GM19468 (cell line): ENCODE measurements at regions not wholly inside any gene's neighbourhood (a gene's known extent, or its start where the extent isn't known, plus 50 kb on each side); places are given as distances from the start of the nearest gene placed in this dataset.
"Not testable (repeated sequence)": the region's sequence is repeated elsewhere in the genome, so short reads cannot be mapped to it uniquely, and the experiment has no call there.

ENCODE experiments used
- ATAC-seq: cut with Tn5 transposase; IDR thresholded peaks from one replicate; pipeline ENCODE4 v1.9.1; 2021; ENCODE audit warnings: mild to moderate bottlenecking, moderate library complexity, moderate number of reproducible peaks; ENCODE audit not compliant: unreplicated experiment; ENCODE audit errors: extremely low read depth

DNA sequence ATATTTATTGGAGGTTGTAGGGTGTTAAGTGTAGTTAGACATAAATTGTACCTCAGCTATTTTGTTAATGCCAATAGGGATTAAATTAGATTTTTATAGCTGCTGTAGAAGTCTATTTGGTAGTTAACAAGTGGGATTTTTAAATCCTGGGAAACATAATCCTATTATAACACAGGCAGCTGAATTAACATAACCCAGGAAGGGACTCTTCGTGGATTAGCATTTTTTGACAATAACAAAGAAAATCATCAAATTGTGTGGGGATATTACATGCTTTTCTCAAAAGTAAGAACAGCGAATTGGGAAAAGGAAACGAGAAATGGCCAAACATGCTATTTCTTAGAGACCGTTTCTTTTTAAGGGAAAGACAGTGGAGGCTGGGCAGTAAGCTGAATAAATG, 172.8 kb downstream of the ZIC5 start:
- ATAC-seq = no peak

DNA sequence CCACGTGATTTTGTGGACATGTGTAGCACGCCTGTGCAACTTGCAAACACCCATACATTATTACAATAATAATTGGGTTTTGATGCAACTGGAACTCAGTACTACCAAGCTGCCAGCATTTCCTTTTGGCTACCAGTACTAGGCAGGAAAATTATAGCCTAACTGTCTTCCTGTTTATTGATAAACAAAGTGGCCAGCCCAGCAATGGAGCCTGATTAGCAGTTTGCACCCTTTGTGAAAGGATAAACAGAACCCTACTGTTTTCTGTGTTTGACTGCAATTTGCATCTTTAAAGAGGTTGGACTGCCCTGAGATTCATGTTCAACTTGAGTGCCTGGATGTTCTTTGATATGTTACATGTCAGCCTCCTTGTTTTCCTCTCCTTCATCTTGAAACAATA, 173.9 kb downstream of the ZIC5 start:
- no peak for ATAC-seq

DNA sequence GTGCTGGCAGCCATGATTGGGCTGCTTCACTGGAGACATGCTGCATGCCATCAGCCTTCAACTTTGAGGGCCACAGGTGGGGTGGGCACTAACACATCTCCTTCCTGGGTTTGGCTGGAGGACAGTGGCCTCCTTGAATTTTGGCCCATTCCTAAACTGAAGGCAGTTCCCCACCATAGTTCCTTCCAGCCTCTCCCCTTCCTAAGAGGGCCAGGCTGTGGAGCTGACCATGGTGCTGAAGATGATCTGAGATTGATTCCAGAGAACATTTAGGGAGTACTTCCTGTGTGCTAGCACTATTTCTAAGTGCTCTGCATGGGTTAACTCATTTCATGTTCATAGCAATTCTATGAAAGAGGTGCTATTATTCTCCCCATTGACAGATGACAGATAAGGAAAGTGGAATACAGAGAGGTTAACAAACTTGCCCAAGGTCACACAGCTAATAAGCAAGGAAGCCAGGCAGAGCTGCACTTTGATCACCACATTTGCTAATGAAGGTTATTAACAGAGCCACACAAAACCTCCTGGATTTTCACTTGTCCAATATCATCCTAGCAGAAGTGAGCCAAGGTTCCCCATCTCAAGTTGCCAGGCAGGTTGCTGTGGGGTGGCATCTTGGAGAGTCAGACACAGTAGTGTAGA, 175.3 kb downstream of the ZIC5 start:
- no peak for ATAC-seq

DNA sequence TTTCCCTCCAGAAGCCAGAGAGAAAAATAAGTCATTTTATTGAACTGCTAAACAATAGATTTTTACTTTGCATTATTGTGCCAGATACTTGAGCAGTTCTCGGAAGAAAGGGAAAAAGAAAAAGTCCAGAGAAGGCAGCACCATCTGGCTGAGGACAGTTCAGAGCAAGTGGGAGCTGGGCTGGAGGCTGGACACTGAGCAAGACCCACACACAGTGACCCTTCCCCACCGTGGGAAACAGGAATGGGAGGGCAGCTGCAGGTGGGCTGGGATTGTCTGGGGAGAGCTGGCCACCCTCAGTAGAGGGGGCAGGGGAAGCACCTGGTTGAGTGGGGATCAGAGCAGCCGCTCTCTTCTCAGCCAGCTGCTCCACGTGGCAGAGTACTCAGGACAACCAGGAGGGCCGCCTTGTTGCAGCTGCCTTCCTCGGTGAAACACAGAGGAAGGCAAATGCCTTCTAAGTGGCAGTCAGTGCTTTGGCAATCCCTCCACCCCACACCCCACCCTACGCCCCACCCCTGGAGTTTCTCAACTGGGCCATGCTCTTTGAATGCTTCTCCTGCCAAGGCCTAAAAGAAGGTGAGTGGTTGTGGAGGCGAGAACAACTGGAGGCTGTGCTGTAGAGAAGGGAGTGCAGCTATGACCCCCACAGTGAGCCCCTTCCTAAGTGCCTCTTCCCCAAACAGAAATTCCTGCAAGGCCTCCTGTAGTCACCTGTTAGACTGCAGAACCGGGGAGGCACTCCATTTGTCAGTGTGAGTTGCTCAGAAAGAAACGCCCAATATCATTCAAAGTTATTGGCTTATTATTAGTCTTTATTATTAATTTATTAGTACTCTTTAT, 179.3 kb downstream of the ZIC5 start:
- ATAC-seq = no peak

DNA sequence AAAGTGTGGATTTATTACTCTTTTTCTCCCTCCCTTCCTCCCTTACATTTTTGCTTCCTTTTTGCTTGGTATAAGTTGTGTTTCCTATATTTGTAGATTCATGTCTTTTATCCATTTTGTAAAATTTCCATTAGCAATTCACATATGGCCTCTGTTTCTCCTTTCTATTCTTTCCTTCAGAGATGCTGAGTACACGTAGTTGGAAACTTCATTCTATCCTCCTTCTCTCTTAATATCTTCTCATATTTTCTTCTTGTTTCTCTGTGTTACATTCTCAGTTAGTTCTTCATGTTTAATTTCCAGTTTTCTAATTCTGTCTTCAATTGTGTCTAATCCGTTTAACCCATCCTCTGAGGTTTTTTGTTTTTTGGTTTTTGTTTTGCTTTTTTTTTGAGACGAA, 188.9 kb downstream of the ZIC5 start:
- ATAC-seq = no peak

DNA sequence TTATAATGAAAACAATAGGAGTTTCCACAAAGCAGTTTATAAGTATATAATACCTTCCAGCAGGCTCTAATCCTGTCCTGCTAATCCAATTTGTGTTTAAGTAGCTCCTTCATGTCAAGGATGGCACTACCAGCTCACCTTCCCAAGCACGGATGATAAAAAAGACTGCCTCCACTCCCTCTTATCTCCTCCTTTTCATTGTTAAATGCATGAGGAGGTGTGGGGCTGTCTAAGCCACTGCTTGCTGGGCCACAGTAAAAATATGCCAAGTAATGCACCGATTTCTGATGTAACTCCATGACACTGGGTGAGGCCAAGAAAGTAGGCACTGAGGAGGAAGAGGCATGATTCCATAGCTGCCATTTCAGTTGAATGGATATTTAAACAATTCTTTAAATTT, 193.1 kb downstream of the ZIC5 start:
- no peak for ATAC-seq

DNA sequence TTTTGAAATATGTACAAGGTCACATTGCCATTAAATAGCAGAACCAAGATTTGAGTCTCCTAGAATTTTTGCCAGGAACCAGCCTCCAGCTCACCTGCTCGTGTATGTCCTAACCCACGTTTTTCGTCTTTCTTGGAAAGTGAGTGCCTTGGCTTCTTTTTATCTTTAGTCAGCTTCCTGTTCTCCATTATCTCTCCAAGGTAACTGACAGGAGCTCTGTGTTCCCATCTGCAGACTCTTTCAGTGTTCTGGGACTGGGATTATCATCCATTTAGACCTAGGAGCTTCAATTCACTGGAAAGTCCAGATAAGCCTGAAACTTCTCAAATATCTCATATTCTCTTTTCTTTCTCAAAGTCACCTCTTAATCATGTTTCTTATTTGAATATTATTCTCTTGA, 193.7 kb downstream of the ZIC5 start:
- no peak for ATAC-seq

DNA sequence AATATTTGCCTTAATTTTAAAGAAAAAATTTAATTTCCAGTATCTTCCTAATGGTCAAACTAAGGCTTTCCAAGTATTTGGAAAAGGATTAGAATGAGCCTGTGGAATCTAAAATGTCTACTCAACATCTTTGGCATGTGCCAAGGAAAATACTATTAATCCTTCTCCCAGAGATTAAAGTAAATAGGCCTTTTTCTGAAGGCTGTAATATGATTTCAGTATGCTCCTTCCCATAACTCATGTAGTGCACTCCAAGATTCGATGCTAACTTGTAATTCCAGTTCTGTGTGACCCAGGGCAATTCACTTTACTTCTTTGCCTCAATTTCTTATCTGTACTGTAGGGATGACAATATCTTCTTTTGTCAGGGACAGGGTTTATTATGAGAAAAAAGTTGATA, 196.9 kb downstream of the ZIC5 start:
- no peak for ATAC-seq

DNA sequence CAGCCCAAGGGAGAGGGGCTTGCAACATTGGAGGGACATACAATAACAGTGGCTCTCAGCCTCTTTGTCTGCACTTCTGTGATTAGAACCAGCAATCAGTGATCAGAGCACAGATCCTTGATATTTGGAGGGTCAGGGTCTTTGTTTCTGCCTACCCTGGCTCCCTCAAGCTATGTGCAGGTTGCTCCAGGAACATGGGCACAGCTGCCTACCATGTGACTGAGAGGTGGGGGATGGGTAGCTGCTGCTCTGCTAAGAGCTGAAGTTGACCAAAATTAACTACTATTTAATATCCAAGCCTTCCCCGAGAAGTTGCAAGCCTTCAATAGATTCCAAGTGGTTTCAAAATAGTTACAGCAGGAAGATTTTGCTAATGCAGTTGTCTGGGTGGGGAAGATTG, 202.6 kb downstream of the ZIC5 start:
- ATAC-seq = no peak

DNA sequence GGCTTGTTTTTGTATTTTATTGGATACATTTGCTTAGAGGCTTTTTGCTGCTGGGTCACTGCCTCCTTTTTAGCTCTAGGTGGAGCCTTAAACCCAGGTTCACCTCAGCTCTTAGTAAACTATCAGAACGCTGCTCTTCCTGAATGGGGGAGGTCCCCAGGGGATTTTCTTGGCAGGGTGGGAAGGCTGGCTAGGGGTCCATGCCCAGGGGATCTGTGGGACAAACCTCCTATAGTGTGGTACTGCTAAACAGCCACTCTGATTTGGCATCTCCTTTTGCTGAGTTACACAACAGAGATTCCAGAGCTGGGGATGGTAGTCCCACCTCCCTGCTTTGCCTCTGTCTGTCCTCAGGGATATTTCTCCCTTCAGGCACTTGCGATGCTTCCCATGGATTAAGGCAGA, 204.9 kb downstream of the ZIC5 start:
- ATAC-seq = no peak

DNA sequence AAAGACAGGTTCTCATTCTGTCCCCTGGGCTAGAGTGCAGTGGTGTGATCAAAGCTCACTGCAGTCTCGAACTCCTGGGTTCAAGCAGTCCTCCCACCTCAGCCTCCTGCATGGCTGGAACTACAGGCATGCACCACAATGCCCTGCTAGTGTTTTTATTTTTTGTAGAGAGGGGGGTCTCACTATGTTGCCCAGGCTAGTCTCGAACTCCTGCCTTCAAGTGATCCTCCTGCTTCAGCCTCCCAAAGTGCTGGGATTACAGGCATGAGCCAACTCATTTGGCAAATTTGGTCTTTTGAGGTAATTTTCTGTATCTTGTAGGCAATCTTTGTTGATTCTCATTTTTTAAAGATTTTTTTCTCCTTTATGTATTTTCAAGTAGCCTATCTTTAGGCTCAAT, 205.7 kb downstream of the ZIC5 start:
- no peak for ATAC-seq

DNA sequence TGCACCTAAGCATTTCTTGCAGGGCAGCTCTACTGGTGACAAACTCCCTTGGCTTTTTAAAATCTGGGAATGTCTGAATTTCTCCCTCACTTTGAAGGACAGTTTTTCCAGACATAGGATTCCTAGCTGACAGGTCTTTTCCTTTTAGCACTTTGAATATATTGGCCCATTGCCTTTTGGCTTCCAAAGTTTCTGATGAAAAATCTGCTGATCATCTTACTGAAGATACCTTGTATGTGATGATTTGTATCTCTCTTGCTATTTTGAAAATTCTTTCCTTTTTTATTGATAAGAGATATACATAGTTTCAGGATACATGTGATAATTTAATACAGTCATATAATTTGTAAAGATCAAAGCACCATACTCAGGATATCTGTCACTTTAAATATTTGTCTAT, 211.1 kb downstream of the ZIC5 start:
- ATAC-seq = no peak

DNA sequence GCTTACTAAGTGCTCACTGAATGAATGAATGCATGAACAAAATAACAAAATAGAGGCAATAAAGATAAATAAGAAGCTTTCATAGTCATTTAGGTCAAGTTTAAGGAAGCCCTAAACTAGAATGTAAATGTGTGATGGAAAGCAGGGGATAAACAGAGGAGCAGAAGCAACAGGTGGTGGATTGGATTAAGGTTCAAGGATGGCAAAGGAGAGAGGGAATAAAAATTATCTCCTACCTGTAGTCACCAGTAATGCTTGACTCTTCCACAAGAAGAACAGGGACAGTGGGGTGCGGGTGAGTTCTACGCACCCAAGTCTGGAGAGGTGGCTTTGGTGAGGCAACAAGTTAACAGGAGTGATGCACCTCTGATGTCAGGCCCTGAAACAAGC, 212.4 kb downstream of the ZIC5 start:
- ATAC-seq = no peak

DNA sequence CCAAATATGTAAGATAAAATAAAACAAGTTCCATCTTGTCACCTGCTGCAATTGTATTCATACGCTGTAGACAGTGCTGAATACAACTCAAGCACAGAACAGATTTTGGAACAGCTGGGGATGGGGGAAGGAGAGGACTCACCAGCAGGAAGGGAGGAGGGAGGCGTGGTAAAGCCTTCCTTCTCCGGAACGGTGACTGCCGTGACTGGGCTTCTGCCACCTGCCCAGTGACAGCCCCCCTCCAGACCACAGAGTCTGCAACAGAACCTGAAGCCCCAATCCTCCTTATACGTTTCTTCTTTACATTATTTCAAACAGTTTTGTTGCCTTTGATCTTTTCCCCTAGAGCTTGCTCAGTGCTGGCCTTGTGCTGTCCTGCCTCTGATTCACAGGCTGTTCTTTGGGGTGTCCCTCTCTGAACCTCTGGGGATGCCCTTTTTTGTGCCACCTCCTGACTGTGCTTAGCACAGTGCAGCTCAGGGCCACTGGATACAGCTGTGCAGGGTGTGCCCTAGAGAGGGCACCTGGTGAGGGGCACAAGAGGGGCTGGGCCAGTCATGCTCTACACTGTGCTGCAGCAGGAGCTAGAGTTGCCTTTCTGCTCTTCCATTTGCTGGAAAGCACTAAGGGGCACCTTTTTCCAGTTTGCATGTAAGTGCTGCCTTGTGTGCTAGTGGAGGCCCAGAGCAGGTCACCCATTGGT, 213.0 kb downstream of the ZIC5 start:
- no peak for ATAC-seq

DNA sequence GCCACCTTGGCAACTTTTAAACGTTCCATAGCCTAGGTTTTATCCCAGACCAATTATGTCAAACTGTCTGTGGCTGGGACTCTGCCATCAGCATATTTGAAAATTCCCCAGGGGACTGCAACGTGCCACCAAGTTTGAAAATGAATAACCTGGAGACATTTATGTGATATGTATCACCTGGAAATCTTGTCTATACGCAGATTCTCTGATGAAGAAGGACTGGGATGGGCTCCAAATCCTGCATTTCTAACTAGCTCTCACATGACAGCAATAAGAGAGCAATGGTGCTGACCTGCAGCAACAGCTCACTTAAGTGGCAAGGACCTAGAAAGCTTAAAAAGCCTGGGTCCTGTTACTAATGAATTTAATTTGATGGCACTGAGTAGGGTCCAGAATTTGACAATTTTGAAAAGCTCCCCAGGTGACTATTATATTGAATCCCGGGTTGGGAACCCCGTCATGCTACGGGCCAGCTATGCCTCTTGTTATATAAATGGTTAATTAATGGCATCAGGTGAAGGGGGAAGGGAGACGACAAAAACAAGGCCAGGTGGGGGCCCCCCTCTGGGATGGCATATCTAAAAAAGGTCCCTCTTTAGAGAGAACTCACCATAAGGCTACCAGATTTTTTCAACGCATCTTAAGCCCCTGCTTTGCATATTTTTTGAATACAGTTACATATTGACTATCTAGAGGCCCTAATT, 213.7 kb downstream of the ZIC5 start:
- ATAC-seq = no peak

DNA sequence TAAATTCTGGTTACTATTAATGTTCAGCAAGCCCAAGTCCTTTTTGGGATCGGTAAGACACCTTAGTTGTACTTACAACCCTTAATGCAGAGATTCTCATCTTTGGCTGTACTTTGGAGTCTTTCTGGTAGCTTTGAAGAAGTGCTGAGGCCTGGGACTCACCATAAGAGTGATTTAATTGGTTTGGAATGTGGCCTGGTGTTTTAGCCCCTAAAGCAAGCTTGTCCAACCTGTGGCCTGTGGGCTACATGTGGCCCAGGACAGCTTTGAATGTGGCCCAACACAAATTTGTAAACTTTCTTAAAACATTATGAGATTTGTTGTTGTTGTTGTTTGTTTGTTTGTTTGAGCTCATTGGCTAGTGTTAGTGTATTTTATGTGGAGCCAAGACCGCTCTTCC, 215.3 kb downstream of the ZIC5 start:
- ATAC-seq = no peak

DNA sequence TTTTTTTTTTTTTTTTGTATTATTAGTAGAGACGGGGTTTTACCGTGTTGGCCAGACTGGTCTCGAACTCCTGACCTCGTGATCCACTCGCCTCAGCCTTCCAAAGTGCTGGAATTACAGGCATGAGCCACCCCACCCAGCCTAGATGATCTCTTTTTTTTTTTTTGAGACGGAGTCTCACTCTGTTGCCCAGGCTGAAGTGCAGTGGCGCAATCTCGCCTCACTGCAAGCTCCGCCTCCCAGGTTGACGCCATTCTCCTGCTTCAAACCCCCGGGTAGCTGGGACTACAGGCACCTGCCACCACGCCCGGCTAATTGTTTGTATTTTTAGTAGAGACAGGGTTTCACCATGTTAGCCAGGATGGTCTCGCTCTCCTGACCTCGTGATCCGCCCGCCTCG, 216.8 kb downstream of the ZIC5 start:
- ATAC-seq = not testable (repeated sequence)

DNA sequence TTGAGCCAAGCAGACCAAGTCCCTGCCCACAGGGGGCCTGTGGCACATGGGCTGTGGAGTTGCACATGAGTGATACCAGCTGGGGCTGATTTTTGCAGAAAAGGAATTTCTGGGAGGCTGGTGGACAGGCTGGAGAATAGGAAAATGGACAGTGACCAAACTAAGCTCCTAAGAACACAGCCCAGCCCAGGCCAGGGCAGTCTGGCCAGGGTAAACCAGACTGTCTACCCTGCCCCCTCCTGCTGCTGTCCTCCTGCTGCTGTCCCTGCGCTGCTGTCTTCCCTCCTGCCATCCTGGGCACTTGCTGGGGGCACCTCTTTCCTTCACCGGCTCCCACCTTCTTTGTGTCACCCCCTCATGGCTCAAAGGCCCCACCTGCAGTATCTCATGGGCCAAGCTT, 219.2 kb downstream of the ZIC5 start:
- no peak for ATAC-seq

DNA sequence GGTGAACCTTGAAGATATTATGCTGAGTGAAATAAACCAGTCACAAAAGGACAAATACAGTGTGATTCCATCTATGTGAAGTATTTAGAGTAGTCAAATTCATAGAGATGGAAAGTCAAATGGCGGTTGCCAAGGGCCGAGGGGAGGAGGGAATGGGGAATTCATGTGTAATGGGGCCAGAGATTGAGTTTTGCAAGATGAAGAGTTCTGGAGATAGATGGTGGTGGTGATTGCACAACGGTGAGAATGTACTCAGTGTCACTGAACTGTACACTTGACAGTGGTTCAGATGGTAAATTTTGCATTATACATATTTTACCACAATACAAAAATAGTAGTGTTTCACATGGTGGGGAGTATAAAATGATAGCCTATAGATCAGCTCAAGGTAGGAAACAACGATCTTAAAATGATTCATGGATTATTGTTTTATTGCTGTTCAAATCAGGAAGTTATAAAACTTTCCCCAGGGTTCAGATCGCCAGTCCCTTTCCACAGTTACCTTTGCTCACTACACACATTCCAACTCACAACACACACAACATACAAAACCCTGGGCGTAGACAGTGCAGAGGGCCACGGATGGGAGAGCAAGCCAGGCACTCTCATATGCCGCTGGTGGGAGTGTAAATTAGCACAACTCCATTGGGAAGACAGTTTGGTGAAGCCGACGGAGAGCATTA, 219.9 kb downstream of the ZIC5 start:
- no peak for ATAC-seq

DNA sequence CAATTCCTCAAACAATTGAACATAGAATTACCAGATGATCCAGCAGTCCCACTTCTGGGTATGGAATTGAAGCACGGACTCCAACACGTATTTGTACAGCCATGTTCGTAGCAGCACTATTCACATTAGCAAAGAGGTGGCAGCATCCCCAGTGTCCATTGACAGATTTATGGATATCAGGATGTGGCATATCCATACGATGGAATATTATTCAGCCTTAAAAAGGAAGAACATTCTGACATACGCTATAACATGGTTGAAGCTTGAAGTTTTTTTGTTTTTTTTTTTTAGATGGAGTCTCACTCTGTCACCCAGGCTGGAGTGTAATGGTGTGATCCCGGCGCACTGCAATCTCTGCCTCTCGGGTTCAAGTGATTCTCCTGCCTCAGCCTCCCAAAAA, 220.6 kb downstream of the ZIC5 start:
- no peak for ATAC-seq
